ENCODE measurements at regions not wholly inside any gene's neighbourhood (a gene's known extent, or its start where the extent isn't known, plus 50 kb on each side); places are given as distances from the start of the nearest gene placed in this dataset.

DNA sequence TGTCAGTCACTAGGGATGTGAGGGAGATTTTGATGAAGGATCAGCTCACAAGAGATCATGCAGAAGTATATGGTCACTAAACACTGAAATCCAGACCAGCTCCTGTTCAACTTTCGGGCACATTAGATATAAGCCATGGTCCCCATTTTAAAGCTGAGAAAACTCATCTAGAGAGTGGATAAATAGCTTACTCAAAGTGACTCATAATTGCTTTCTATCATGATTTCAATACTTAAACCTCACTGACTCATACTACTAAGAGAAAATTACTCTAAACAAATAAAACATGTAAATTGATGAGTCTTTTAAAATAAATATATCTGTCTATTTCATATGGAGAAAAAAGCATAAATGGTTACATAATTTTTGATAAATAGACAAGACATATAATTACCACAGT lies 567.7 kb downstream of the TLR4 start:
- TF ChIP-seq, protein P1, sequence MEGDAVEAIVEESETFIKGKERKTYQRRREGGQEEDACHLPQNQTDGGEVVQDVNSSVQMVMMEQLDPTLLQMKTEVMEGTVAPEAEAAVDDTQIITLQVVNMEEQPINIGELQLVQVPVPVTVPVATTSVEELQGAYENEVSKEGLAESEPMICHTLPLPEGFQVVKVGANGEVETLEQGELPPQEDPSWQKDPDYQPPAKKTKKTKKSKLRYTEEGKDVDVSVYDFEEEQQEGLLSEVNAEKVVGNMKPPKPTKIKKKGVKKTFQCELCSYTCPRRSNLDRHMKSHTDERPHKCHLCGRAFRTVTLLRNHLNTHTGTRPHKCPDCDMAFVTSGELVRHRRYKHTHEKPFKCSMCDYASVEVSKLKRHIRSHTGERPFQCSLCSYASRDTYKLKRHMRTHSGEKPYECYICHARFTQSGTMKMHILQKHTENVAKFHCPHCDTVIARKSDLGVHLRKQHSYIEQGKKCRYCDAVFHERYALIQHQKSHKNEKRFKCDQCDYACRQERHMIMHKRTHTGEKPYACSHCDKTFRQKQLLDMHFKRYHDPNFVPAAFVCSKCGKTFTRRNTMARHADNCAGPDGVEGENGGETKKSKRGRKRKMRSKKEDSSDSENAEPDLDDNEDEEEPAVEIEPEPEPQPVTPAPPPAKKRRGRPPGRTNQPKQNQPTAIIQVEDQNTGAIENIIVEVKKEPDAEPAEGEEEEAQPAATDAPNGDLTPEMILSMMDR (IDR thresholded peaks at IDR 0.05): no peak
- TF ChIP-seq POLR2A (IDR thresholded peaks at IDR 0.05) (no peak), EP300 (IDR thresholded peaks at IDR 0.05) (no peak), POLR2AphosphoS5 (IDR thresholded peaks at IDR 0.05) (no peak)
